ENCODE measurements at regions not wholly inside any gene's neighbourhood (a gene's known extent, or its start where the extent isn't known, plus 50 kb on each side); places are given as distances from the start of the nearest gene placed in this dataset.

DNA sequence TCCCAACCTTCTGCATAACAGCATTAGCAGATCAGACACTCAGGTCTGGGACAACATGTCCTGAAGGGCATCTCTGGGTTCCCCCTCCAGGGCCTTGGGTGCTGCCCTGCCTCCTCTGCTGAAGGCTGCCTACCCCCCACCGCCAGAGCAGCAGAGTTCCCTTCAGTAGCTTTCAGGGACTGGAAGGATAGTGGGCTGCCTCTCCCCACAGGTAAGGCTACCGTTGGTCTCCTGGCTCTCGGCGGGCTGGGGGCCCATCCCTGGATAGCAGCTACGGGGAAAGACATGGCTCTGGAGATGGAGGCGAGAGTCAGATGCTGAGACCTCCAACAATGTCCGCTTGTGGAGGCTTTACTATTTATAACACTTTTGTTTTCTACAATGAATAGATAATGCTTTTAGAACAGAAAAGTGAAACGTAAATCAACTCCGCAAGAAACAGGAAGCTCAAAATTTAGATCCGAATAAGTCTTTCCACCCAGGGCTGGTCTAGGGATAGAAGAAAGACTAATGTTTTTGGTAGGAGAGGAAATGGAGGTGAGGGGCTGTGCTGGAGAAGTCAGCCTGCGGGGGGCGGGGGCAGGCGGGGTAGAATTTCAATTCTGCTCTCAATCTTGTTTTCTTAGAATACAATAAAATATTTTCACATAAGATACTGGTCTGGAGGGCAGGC lies 58.4 kb downstream of the ARL4C start:
- DNase-seq (ENCODE audit: low read depth): no peak

DNA sequence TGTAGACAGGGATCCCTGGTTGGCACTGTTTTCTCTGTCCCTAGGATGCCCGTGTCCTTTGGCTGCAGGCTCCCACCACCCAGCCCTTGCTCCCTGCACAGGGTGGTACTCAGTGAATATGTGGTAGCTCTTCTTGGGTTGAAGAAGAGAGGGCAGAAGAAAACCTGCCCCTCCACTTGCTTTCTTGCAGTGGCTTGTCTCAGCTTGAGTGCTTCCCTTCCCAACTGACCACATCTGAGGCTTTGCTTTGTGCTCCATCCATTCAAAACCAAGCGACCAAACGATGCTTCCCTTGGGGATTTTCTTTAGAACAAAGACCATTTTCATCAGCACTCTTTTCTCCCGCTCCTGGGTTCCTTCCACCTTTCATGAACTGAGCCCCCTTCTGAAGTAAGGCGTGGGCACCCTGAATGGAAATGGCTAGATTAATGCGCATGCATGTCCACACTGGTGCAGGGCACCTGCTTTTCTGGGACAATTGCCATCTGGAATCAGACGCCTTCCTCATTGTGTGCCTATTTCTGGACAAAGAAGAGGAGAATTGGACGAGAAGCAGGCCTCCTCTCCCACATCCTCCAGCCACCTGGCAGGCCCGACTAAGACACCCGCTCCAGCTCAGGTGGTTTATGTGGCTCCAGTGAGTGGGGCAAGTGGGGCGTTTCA lies 59.1 kb downstream of the ARL4C start:
- no peak for DNase-seq (ENCODE audit: low read depth)

DNA sequence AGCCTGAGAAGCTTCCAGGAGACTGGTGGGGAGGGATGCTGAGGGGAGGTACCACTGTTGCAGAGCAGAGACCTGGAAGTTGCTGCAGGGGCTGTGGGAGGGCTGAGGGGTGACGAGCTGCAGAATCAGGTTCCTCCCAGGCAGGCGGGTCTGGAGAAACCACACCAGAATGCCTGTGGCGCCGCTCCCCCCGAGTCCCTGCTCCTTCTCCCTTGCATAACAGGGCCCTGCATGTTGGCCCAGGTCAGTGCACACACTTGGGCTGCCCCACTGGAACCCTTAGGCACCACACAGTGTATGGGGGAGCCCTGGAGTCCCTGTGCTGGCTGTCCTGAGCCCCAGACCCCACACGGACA lies 60.4 kb downstream of the ARL4C start:
- DNase-seq (ENCODE audit: low read depth): no peak

DNA sequence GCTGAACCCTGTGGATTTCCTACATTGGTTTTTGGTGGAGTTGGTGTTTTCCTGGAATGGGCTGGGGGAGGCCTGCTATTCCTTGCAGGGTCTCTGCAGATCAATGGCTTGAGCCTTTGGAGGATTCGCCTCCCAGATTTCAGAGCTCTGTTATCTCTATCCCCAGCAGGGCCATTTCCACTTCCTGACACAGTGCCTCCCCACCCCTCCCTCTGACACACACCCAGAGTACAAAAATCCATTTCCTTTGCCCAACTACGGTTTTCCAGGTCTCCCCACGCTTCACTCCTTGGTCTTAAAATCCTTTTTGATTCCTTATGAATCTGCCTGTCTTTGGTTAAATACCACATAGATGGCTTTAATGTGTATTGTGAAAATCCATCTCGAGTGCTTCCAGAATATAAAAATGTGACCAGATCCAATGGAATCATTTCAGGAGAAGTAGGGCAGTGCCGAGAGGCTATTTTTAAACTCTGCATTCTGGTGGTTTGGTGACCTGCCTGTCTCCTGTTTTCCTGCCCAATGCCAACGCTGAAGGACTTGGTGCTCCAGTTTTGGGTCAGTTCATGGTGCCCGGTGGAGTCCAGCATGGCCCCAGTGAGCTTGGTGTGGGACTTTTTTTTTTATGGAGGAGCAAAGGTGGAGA lies 60.9 kb downstream of the ARL4C start:
- DNase-seq (ENCODE audit: low read depth): no peak

DNA sequence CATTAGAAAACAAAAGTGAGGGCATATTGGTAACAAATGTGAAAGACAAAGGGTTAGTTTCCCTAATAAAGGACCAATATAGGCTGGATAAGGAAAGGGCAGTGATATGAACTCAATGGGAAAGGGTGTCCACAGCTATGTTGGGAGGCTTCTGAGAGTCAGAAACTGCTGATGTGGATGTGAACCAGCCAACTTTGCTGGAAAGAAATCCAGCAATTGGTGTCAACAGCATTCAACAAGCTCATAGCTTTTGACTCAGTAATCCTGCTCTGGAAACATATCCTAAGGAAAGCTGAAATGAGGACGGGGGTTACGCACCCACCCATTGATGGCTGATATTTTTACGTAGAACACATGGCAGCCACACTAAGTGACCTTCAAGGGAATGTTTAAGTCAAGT lies 63.7 kb downstream of the ARL4C start:
- no peak for DNase-seq (ENCODE audit: low read depth)

DNA sequence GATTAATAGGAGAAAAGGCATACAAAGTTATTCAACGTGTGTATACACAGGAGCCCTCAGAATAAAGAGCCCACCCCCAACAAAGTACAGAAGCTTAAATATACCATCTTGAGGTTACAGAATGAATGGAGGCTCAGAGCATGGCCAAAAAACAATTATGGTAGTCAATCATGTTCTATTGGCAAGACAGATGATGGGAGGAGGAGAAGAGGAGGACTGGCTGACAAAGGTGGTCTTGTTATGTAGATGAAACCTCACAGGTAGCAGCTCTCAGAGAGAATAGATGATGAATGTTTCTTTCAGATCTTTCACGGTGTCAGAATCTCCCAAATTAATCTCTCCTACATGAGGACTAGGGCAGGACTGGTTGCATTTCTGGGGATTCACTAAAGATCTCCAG lies 66.0 kb downstream of the ARL4C start:
- no peak for DNase-seq (ENCODE audit: low read depth)

DNA sequence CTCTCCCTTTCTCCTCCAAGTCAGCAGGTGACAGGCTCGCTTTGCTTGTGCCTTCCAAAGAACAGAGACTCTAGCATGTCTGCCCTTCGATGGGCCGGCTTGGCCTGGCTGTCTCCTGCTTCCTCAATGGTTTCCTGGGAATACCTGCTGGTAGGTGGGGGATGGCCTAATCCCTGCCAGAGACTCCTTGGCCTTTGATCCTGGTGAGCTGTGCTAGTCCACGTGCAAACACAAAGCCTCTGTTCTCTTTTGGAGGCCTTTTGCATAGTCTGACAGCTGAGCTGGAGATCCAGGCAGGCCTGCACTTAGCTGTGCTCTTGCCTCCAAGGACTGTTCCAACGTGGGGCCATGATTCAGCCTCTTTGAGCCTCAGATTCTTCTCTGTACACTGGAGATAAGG lies 67.6 kb downstream of the ARL4C start:
- DNase-seq (ENCODE audit: low read depth): no peak

DNA sequence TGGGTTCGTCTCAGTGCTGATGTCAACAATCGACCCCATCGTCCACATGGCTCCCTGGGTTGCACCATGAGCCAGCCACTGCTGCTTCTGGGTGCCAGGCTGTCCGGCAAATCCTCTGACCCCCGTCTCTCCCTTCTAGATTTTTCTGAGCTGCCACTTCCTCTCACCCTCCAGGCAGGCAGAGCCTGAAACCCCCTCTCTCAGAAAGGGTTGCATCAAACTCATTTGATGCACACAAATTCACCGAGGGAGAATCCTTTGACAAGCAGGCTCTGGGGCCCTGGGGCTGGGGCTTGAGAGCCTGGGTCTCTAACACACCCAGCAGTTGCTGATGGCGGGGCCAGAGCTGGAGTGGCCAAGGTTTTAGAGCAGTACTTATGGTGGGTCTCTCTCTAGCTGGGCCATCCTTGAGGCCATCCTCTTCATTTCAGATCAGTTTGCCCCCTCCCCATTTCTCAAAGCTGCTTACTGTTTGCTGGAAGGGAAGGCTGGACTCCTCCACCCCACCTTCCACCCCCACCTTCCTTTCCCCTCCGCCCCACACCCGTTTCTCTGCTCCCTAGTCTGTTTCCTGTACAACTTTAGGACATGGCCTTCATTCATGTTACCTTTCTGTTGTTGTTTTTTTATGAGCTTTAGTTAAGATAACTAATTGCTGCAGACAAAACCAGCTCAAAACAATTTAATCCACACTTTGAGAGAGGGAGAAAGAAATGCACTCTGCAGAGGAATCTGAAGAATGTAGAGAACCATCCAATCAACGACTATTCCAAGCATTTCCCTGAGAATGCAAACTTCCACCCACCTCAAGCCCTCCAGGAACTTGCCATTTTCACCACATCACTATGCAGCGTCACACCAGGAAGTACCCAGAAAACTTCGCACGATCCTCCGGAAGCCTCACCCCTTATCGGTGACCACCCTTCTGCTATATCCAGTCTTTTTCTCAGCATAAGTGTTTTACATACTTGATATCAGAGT lies 69.5 kb downstream of the ARL4C start:
- DNase-seq (ENCODE audit: low read depth): no peak

DNA sequence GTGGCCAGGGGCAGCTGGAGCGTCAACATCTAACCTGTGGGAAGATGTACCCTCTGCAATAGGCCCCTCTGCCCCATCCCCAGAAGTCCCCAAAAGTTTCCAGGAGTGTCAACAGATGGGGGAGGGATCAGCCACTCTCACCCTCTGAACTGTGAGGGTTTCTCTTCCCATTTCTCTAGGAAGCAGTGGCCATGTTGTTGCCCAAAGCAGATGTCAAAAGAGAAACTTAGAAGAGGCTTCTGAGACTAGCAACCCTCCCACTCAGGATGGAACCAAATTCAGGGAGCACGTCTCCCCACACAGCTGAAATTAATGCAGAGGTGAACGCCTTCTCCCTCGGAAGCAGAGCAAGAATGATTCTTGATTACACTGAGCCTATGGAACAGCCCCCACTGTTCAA lies 70.3 kb downstream of the ARL4C start:
- no peak for DNase-seq (ENCODE audit: low read depth)

DNA sequence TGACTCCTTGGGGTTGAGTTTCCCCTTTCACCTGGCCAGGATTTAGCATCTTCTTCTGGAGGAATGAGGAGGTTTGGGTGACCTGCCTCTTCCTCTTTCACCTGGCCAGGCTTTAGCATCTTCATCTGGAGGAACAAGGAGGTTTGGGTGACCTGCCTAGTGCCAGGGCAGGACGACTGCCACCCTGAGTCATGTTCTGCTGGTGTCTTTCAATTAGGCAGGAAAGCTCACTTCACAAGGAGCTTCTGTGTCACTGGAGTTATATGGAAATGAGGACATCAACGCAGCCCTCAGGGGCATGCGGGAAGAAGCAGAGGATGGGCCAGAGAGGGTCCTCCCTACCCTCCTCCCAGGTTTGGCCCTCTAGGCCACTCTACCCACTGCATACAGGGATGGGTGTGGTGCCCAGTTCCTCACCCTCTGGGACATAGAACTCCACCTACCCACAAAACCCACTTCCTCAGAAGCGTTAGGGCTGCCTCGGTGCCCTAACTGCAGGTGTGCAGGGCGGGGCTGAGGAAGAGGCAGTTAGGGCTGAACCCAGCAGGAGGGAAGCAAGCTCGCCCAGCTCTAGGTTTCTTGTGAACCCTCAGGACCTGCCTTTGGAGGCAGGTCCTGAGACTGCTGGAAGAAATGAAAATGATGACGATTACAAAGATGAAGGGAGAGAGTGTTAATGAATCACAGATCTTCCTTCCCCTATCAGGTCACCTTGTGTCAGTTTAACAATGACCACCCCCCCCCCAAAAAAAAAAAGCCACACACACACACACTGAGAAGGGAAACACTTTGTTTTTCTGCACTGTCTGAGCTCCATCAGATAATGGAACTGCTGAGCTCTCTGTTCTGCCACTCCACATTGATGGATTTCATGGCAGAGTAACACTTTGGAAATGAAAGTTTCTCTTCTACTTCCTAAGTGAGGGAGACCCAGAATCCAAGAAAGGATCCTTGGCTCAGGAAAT lies 71.0 kb downstream of the ARL4C start:
- peak; percentile 55 for DNase-seq (ENCODE audit: low read depth)

DNA sequence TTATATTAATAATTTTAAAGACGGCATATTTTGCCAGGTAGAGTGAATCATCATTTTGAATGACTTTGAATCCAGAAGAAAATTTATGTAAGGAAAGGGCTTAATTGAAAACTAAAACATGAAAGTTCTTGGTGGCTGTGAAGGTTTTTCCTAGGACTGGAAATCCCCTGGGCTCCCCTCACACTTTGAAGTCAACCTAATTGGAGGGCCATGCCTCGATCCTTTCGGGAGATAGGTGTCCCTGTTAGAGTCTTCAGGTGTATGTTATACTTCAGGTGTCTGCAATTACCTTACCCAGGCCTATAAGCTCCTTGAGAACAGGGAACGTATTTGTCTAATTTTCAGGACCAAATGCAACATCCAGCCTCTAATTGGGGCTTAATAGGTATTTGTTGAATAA lies 73.0 kb downstream of the ARL4C start:
- no peak for DNase-seq (ENCODE audit: low read depth)

DNA sequence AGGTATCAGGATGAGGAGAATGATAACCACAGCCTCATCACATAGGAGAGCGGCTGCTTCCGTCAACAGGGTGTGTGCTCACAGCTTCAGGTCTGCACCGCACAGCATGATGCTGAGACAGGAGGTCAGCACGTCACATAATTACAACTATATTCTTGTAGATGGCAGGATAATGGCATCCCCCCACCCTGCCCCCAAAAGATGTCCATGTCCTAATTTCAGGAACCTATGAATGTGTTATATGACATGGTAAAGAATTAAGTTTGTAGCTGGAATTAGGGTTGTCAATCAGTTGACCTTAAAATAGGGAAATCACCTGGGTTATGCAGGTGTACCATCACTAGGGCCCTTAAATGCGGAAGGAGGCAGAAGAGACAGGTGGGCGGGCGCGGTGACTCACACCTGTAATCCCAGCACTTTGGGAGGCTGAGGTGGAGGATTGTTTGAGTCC lies 73.9 kb downstream of the ARL4C start:
- DNase-seq (ENCODE audit: low read depth): peak; percentile 54

DNA sequence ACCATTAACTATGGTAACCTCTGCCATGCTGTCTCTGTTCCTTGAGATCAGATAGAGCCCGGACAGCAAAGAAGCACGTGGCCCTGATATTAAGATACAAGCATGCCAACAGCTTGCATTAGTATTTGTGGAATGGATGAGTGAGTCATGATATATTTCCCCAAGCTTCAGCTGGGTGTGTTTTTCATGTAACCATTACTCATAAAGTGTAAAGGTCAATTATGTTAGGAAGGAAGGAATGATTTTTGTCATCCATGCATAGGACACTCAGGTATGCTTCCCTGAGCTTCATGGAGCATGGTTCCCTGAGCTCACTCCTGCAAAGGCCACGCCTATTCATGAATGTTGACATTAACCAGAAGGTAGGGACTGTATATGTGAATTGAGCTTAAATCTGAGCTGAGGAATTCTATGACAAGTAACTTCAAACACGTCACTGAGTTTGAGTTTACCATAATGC lies 74.6 kb downstream of the ARL4C start:
- DNase-seq (ENCODE audit: low read depth): peak; percentile 22

DNA sequence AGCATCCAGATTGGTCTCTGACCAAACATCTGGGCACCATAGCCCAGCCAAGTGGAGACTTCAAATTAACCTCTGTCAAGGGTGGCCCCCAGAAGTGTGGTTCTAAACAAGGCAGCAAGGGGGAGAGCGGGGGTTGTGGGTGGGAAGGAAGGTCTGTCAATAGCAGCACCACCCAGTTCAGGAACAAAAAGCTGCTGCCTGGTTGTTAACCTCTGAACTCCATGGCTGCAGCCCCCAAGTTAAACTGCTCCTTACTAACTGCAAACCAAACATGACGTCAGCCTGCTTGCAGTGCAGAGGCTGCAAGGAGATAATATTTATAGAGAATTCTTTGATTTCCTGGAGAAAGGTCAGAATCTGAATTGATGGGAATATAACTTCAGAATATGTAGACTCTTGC lies 76.5 kb downstream of the ARL4C start:
- DNase-seq (ENCODE audit: low read depth): no peak

DNA sequence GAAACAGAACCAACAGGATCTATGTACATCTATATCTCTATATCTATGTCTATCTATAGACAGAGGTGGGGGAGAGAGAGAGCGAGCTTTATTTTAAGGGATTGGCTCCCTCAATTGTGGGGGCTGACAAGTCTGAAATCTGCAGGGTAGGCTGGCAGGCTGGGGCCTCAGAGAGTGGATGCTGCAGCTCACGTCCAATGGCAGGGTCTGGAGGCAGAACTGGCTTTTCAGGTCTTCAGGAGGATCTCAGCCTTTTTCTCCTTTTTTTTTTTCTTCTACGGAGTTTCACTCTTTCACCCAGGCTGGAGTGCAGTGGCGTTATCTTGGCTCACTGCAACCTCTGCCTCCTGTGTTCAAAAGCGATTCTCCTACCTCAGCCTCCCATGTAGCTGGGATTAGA lies 77.2 kb downstream of the ARL4C start:
- DNase-seq (ENCODE audit: low read depth): no peak

DNA sequence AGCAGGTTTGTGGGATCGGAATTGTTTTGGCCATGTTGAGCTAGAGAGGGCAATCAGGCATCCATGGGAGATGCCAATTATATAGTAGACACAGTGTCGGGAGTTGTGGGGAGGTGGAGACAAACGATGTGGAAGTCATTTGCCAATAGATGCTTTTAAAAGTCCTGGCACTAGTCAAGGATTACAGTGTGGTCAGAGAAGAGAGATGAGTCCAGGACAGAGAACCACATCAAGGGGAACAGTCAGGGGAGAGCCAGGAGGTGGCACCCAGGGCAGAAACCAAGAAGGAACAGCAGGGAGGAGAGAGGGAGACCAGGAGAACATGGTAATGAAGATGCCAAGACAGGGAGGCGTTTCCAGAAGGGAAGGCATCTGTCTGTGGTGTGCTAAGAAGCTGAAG lies 81.2 kb downstream of the ARL4C start:
- no peak for DNase-seq (ENCODE audit: low read depth)

DNA sequence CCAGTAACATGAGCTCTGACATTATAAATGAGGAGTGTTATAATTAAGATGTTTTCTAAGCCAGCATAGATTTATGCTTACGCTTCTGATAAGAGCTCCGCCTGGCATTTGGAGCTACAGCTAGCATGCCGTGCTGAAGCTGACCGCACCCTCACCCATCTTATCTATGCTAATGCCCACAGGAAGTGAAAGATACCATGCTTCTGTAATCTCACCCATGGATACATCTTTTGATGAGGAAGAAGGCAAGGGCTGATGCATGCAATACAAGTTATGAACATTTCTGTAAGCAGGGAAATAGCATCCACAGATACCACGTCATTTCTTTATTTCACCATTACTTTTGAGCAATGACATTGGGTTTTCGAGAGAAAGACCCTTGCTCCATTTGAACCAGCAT lies 82.3 kb downstream of the ARL4C start:
- no peak for DNase-seq (ENCODE audit: low read depth)

DNA sequence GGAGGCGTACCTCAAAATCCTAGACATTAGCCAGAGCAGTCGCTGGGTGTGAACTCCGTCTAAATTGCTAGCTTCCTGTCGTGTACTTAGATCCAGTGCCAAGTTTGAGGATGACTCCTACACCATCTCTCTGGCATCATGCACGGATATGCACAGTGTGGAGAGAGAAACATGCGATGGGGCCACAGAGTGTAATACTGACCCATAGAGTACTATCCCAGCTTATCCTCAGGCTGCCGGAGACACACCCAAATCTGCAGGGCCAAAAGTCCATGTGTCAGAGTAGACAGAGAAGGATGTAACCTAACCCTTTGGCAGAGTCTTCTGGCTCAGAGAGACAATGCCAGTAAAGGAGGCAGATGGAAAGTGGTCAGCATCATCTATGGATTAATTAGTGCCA lies 84.2 kb downstream of the ARL4C start:
- no peak for DNase-seq (ENCODE audit: low read depth)

DNA sequence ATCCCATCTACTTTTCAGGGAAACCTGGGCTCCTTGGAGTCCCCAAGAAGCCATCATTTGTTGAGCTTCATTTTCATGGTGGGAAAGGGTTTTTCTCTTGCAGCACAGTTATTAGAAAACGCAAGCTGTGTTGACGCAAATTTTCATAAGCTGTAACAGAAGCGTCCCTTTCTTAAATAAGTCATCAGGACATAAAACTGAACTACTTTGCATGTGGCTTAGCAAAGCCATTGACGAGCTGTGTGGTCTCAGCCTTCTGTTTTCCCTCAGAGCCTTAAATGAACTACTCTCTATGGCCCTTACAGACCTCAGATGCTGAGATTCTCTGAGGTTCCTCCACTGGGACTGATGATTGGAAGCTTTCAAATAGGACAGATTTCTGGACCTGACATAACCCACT lies 85.1 kb downstream of the ARL4C start:
- DNase-seq (ENCODE audit: low read depth): no peak

DNA sequence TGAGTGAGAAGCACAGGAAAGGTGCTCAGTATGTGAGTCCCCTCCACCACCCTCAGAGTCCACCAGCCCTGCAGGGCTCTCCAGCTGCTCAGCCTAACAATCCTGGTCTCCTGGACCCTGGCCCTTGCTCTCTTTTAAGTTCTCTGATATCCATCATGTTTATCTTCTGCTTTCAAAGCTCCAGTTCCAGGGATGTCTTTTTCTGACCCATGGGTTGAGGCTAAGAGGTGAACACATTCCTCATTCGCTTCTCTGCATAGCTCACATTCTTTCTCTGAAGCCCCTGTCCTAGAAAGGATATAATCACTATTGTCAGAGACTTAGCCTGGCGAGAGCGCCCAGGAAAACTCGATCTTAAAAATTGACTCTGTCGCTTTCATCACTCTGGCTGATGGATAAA lies 86.4 kb downstream of the ARL4C start:
- no peak for DNase-seq (ENCODE audit: low read depth)

DNA sequence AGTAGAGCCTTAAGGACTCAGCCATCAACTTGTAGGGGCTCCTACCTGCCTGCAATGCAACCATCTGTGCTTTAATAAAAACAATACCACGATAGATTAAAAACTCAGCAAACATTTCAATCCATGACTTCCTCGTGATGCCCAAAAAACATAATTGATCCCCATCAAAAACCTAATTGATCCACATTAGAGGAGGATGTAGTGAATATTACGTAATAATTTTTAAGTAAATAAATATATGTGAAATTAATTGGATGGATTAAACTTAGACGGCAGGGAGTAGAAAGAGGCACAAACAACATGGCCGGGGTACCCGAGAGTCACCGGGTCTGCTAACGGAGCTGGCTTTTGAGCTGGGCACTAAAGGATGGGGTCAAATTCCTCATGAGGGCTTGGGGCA lies 87.3 kb downstream of the ARL4C start:
- DNase-seq (ENCODE audit: low read depth): no peak

All from stimulated activated CD4-positive, alpha-beta T cell treated with anti-CD3 and anti-CD28 coated beads, Interleukin-2, amount 100 ng/mL, for 4 hours (primary cell).